Ammon's horn (tissue), 1 donor: ENCODE measurements at regions not wholly inside any gene's neighbourhood (a gene's known extent, or its start where the extent isn't known, plus 50 kb on each side); places are given as distances from the start of the nearest gene placed in this dataset.
"Not testable (repeated sequence)": the region's sequence is repeated elsewhere in the genome, so short reads cannot be mapped to it uniquely, and the experiment has no call there.

Experiments
- DNase-seq: peaks from one replicate; pipeline ENCODE4 v3.0.0-alpha.2; 2016; ENCODE audit warnings: low spot score

- DNase-seq: no peak
Measured at GRCh38 chr7:47089461-47089860, 492.4 kb downstream of the TNS3 start.

GRCh38 chr7:47089068-47089417 is 492.9 kb downstream of the TNS3 start:
- DNase-seq: no peak

GRCh38 chr7:47088329-47089067 is 493.4 kb downstream of the TNS3 start:
- peak; percentile 84 for DNase-seq

- DNase-seq: no peak
Measured at GRCh38 chr7:47087866-47088265, 494.0 kb downstream of the TNS3 start.

- no peak for DNase-seq
Measured at GRCh38 chr7:47085491-47086275, 496.2 kb downstream of the TNS3 start.

- DNase-seq: no peak
Measured at GRCh38 chr7:47083476-47084250, 498.2 kb downstream of the TNS3 start.

- no peak for DNase-seq
Measured at GRCh38 chr7:47080816-47081215, 501.1 kb downstream of the TNS3 start.

GRCh38 chr7:47078241-47078640 is 503.7 kb downstream of the TNS3 start:
- DNase-seq: no peak

GRCh38 chr7:47074702-47075153 is 507.2 kb downstream of the TNS3 start:
- no peak for DNase-seq

- DNase-seq: no peak
Measured at GRCh38 chr7:47073284-47073683, 508.6 kb downstream of the TNS3 start.

GRCh38 chr7:47071866-47072265 is 510.0 kb downstream of the TNS3 start:
- no peak for DNase-seq

- DNase-seq: no peak
Measured at GRCh38 chr7:47069385-47070076, 512.4 kb downstream of the TNS3 start.

GRCh38 chr7:47066976-47067614 is 514.8 kb downstream of the TNS3 start:
- DNase-seq: no peak

GRCh38 chr7:47056731-47057130 is 525.2 kb downstream of the TNS3 start:
- DNase-seq: no peak

- DNase-seq: not testable (repeated sequence)
Measured at GRCh38 chr7:47052541-47053208, 529.2 kb downstream of the TNS3 start.

- no peak for DNase-seq
Measured at GRCh38 chr7:47049234-47049774, 532.6 kb downstream of the TNS3 start.

GRCh38 chr7:47047384-47047783 is 534.5 kb downstream of the TNS3 start:
- no peak for DNase-seq

GRCh38 chr7:47046949-47047348 is 535.0 kb downstream of the TNS3 start:
- no peak for DNase-seq

- DNase-seq: peak; percentile 11
Measured at GRCh38 chr7:47045207-47046051, 536.5 kb downstream of the TNS3 start.

GRCh38 chr7:47044625-47045024 is 537.3 kb downstream of the TNS3 start:
- DNase-seq: no peak
